ENCODE measurements at regions not wholly inside any gene's neighbourhood (a gene's known extent, or its start where the extent isn't known, plus 50 kb on each side); places are given as distances from the start of the nearest gene placed in this dataset.

DNA sequence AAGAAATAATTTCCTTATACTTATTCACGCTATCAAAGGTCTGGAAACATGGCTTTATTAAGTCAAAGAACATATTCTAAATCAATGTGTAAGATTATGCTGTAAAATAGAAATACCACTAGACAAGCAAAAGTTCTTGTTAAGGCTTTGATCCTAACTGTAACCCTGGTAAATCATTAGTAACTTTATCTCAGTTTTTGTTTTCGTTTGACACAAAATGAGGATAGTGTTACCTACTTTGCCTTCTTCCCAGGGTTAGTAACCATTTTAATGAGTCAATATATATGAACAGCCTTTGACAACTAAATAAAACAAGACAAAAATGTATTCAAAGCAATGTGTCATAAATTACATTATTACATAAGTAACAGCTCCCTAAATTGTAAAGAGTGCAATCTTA lies 1336.3 kb downstream of the FAM181B start (continued):
- TF ChIP-seq TCF7L2 (IDR thresholded peaks at IDR 0.05; ENCODE audit: low read depth, low read length) (no peak), EED (CRISPR knock-in tag; IDR thresholded peaks at IDR 0.05) (no peak), ZNF800 (CRISPR knock-in tag; IDR thresholded peaks at IDR 0.05) (no peak)

DNA sequence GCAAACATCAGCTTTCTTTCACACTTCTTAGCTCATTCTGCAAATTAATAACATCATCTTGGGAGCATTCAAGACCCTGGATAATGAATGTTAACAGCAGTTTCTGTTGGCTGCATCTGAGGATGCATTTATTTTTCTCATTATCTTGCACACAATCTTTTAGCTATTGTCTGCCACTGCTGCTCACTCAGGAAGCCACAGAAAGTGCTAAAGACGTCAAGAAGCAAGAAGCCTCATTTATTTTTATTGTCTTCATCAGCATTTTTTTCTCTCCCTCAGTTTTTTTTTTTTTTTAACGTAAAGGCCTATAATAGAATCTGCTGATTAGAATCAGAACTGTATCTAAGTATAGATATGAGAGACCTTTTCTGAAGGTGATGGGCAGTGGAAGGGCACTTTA lies 1339.4 kb downstream of the FAM181B start:
- WGBS (ENCODE audit: low lambda C conversion rate), result 0% methylated on average over 2 of the region's 2 CpGs
- H2AFZ ChIP-seq (ENCODE audit: low read length), result no peak overlapping the region
- no peaks in the 10 kb centered on the region for H4K20me1 ChIP-seq (ENCODE audit: insufficient read depth, low read length)
- in situ Hi-C loops (cut with HindIII; ENCODE audit: extremely low pct_ligation_motif_present, low pct_unique_long_range_greater_than_20kb) (no loop called here), intact Hi-C loops (cut with micrococcal nuclease; ENCODE audit: unreplicated experiment) (no loop called here)
- ChIA-PET CTCF (ENCODE audit: low intra/inter-chr PET ratio, low total read pairs) (no interaction called here), POLR2A (no interaction called here)
- H3K27ac ChIP-seq (ENCODE audit: extremely low read length, insufficient read depth, low read length), result no peak overlapping the region
- no peaks in the 10 kb centered on the region for H3K79me2 ChIP-seq (ENCODE audit: insufficient read depth, low read length)
- DNase-seq (ENCODE audit: low spot score), result no peak
- H3K4me3 ChIP-seq (replicated peaks in 1 of 3; ENCODE audit: insufficient read depth in 1 of 3, low read depth in 2 of 3, low read length in 3 of 3), result no peak overlapping the region
- H3K27me3 ChIP-seq (ENCODE audit: control insufficient read depth in 1 of 2, insufficient read depth in 2 of 2, low read length in 2 of 2), result no peaks in the 10 kb centered on the region
- no peak for TF ChIP-seq CENPBD1 (CRISPR knock-in tag; IDR thresholded peaks at IDR 0.05; ENCODE audit: borderline replicate concordance, low read depth)
- TF ChIP-seq HDAC1 (CRISPR knock-in tag; IDR thresholded peaks at IDR 0.05), result no peak
- TF ChIP-seq RBFOX2 (IDR thresholded peaks at IDR 0.05; ENCODE audit: low read depth, low read length), result no peak
- TF ChIP-seq MAFK (conservative IDR thresholded peaks at IDR 0.05 in 1 of 2, IDR thresholded peaks at IDR 0.05 in 1 of 2; ENCODE audit: low read length in 2 of 2), result peak; percentile 44 to 81; a peak in 2 of 4 replicates
- TF ChIP-seq ZBTB42 (CRISPR knock-in tag; IDR thresholded peaks at IDR 0.05), result no peak
- no peak for TF ChIP-seq NFE2L2 (IDR thresholded peaks at IDR 0.05; ENCODE audit: low read length)
- TF ChIP-seq ZNF280B (CRISPR knock-in tag; IDR thresholded peaks at IDR 0.05; ENCODE audit: borderline replicate concordance), result no peak
- no peak for TF ChIP-seq CENPT (CRISPR knock-in tag; IDR thresholded peaks at IDR 0.05; ENCODE audit: low read depth)
- TF ChIP-seq JDP2 (CRISPR knock-in tag; IDR thresholded peaks at IDR 0.05; ENCODE audit: borderline replicate concordance), result no peak
- TF ChIP-seq ZFP37 (CRISPR knock-in tag; IDR thresholded peaks at IDR 0.05; ENCODE audit: borderline replicate concordance), result no peak
- TF ChIP-seq, protein P1, sequence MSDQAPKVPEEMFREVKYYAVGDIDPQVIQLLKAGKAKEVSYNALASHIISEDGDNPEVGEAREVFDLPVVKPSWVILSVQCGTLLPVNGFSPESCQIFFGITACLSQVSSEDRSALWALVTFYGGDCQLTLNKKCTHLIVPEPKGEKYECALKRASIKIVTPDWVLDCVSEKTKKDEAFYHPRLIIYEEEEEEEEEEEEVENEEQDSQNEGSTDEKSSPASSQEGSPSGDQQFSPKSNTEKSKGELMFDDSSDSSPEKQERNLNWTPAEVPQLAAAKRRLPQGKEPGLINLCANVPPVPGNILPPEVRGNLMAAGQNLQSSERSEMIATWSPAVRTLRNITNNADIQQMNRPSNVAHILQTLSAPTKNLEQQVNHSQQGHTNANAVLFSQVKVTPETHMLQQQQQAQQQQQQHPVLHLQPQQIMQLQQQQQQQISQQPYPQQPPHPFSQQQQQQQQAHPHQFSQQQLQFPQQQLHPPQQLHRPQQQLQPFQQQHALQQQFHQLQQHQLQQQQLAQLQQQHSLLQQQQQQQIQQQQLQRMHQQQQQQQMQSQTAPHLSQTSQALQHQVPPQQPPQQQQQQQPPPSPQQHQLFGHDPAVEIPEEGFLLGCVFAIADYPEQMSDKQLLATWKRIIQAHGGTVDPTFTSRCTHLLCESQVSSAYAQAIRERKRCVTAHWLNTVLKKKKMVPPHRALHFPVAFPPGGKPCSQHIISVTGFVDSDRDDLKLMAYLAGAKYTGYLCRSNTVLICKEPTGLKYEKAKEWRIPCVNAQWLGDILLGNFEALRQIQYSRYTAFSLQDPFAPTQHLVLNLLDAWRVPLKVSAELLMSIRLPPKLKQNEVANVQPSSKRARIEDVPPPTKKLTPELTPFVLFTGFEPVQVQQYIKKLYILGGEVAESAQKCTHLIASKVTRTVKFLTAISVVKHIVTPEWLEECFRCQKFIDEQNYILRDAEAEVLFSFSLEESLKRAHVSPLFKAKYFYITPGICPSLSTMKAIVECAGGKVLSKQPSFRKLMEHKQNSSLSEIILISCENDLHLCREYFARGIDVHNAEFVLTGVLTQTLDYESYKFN (CRISPR knock-in tag; conservative IDR thresholded peaks at IDR 0.05), result no peak
- TF ChIP-seq MAFF (IDR thresholded peaks at IDR 0.05; ENCODE audit: low read depth, low read length), result peak; percentile 74
- no peak for TF ChIP-seq TP53 (CRISPR knock-in tag; conservative IDR thresholded peaks at IDR 0.05)
- H3K9me3 ChIP-seq (ENCODE audit: low read length), result no peaks in the 10 kb centered on the region
- no peak for ATAC-seq
- FAIRE-seq, result no peak
- no peak overlapping the region for H3K9ac ChIP-seq (ENCODE audit: insufficient read depth, low read depth, low read length)
- H3K4me1 ChIP-seq (ENCODE audit: insufficient read depth, low read length), result no peaks in the 10 kb centered on the region
- H3K36me3 ChIP-seq (replicated peaks in 1 of 2; ENCODE audit: control insufficient read depth in 1 of 2, insufficient read depth in 2 of 2, low read length in 2 of 2), result no peaks in the 10 kb centered on the region
- no peak overlapping the region for H3K4me2 ChIP-seq (ENCODE audit: low read depth, low read length)
- no TSS peak for BruUV-seq (replicated peaks)
